ENCODE measurements at regions not wholly inside any gene's neighbourhood (a gene's known extent, or its start where the extent isn't known, plus 50 kb on each side); places are given as distances from the start of the nearest gene placed in this dataset.

DNA sequence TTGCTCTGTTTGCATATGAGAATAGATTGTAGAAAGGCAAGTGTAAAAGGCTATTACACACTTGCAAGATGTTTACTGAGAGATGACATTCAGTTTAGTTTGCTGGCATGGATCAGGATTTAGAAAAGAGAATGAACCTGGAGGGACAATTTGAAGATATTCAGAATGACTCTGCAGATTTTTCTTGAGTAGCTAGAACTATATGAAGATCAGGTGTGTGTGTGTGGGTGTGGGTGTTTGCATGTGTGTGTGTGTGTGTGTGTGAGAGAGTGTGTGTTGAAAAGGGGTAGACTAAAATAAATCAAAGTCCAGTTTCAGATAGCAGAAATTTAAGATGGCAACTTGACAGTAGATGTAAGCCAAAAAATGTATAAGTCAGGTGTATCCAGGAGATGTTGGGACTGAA is 74.0 kb upstream of the ANXA1 start:
- CTCF ChIA-PET: interaction anchor here (1.0 to 6.8 kb wide), 3 partner anchors 10 to 219 kb away, joined by 3 to 94 read pairs (median 6); no protein-coding TSS in a partner anchor
- DNase-seq (ENCODE audit: low read depth, low spot score): no peak
- TF ChIP-seq CTCF (IDR thresholded peaks at IDR 0.05; ENCODE audit: insufficient read depth, low read length, missing control alignments): no peak
- POLR2A ChIA-PET: no interaction called here
- H3K4me3 ChIP-seq (ENCODE audit: low read depth, low read length): no peak overlapping the region

DNA sequence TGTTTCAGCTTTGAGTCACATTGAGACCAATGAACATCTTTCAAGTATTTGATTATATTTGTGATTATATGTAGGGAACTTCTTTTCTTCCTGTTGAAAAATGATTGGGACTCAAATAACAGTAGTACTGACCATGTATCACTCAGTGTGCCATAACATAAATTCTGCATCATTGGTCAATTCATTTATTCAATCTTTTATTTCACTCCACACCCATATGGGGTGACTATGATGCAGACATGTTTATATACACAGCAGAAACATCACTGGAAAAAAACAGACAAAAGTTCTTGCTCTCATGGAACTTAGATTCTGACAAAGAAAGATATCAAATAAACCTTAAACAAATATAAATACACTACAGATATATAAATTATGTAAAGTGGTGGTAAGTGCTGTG is 74.7 kb upstream of the ANXA1 start:
- no peak overlapping the region for H3K4me3 ChIP-seq (ENCODE audit: low read depth, low read length)
- CTCF ChIA-PET: interaction anchor here (1.0 to 6.8 kb wide), 3 partner anchors 9 to 218 kb away, joined by 3 to 94 read pairs (median 6); no protein-coding TSS in a partner anchor
- no peak for DNase-seq (ENCODE audit: low read depth, low spot score)
- TF ChIP-seq CTCF (IDR thresholded peaks at IDR 0.05; ENCODE audit: insufficient read depth, low read length, missing control alignments): no peak
- POLR2A ChIA-PET: no interaction called here

DNA sequence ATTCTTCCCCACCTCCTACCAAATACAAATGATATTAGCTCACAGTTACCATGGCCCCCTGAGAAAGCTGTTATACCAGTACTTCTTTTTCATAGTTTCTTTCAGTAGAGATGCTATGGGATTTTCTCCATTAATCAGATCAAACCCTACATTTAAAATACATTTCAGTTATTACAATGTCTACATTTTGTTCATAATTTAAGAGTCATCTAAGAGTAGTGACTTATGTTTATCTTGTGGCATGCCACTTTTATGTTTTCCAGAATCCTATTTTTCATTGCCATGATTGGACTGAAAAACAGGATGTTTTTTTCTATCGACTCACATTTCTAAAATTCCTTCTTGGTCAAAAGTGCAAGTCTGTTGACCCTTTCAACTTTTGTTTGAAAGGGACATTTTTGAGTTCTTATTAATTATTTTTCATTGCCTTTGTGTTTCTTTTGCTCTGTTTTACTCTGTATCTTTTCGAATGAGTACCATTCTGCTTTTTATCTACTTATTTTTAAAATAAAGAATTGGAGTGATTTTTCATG is 77.4 kb upstream of the ANXA1 start:
- TF ChIP-seq CTCF (IDR thresholded peaks at IDR 0.05; ENCODE audit: insufficient read depth, low read length, missing control alignments): no peak
- ChIA-PET CTCF (interaction anchor here (1.0 to 1.6 kb wide), 4 partner anchors 8 to 217 kb away, joined by 4 to 9 read pairs (median 4); no protein-coding TSS in a partner anchor), POLR2A (no interaction called here)
- H3K4me3 ChIP-seq (ENCODE audit: low read depth, low read length): no peak overlapping the region
- DNase-seq (ENCODE audit: low read depth, low spot score): no peak

GRCh38 chr9:73073337-73074175 is 78.1 kb upstream of the ANXA1 start:
- no peak for TF ChIP-seq CTCF (IDR thresholded peaks at IDR 0.05; ENCODE audit: insufficient read depth, low read length, missing control alignments)
- ChIA-PET POLR2A (no interaction called here), CTCF (interaction anchor here (1.0 to 2.0 kb wide), 5 partner anchors 9 to 217 kb away, joined by 4 to 9 read pairs (median 5); no protein-coding TSS in a partner anchor)
- DNase-seq (ENCODE audit: low read depth, low spot score): no peak
- no peak overlapping the region for H3K4me3 ChIP-seq (ENCODE audit: low read depth, low read length)

GRCh38 chr9:73067074-73067473 is 84.6 kb upstream of the ANXA1 start:
- no peak for DNase-seq (ENCODE audit: low read depth, low spot score)
- ChIA-PET POLR2A (no interaction called here), CTCF (interaction anchor here (1.7 to 2.4 kb wide), 3 partner anchors 11 to 15 kb away, joined by 4 to 9 read pairs (median 6); no protein-coding TSS in a partner anchor)
- no peak for TF ChIP-seq CTCF (IDR thresholded peaks at IDR 0.05; ENCODE audit: insufficient read depth, low read length, missing control alignments)
- H3K4me3 ChIP-seq (ENCODE audit: low read depth, low read length): no peak overlapping the region

GRCh38 chr9:73065439-73065838 is 86.2 kb upstream of the ANXA1 start:
- POLR2A ChIA-PET: no interaction called here
- CTCF ChIA-PET: interaction anchor here (1.3 kb wide), 1 partner anchor 17 kb away, joined by 4 read pairs; no protein-coding TSS in a partner anchor
- TF ChIP-seq CTCF (IDR thresholded peaks at IDR 0.05; ENCODE audit: insufficient read depth, low read length, missing control alignments): no peak
- H3K4me3 ChIP-seq (ENCODE audit: low read depth, low read length): no peak overlapping the region
- DNase-seq (ENCODE audit: low read depth, low spot score): no peak
